Smooth muscle cell of the brain vasculature (primary cell): ENCODE measurements at regions not wholly inside any gene's neighbourhood (a gene's known extent, or its start where the extent isn't known, plus 50 kb on each side); places are given as distances from the start of the nearest gene placed in this dataset.
"Not testable (repeated sequence)": the region's sequence is repeated elsewhere in the genome, so short reads cannot be mapped to it uniquely, and the experiment has no call there.

Experiments
- DNase-seq: peaks from one replicate; pipeline ENCODE4 v3.0.0-alpha.2; 2012; ENCODE audit warnings: low read depth, low spot score

DNA sequence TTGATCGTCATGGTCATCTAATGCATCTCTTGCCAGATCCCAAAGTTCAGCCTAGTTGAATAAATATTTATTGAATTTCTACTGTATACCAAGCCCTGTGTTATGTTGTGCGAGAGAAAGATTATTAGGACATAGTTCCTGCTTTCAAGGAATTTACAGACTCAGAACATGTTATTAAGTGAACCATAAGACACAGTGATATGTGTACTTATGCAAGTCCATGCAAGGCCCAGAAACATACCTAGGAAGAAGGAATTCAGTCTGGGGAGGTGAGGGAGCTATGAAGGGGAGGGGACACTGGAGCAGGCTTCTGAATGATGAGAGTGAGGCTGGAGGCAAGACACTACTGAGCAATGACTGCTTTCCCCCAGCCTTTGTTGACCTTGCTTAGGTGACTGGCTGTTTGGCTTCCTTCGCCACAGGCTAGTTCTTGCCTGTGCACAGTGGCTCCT, 81.4 kb downstream of the ACAA2 start:
- no peak for DNase-seq

DNA sequence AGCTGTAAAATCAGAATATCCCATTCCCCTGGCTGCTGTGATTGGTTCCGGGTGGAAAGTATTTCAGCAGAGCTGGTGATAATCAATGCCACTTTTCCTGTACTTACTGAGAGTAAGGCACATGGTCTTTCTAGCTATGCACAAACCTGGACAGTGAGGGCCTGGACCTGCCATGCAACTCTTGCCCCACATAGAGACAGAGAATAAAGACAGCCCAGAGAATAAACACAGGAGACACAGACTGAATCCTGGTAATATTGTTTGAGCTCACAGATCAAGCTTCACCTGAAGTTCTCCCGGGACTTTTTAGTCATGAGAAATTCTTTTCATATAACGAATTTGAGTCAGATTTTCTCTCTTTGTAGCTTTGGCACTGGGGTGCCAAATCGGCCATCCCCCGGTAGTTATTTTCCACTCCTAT, 81.9 kb downstream of the ACAA2 start:
- DNase-seq: no peak

DNA sequence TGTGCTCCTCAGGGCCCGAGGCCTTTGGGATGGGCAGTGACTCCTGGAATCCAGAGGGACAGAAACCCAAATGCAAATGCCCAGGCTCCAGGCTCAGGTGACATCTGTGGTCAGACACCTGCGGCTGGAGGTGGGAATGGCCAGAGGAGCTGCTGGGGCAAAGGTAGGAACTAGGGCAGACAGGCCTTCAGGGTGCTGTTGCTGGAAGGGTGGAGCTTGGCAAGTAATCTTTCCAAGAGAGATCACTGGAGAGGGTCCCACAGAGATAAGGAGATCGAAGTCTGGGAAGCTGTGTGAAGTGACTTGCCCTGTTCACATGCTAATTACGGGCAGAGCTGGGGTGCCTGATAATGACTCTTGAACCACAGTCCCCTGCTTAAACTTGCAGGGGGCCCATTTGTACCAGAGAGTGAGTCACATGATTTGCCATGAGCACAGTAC, 82.4 kb downstream of the ACAA2 start:
- no peak for DNase-seq

DNA sequence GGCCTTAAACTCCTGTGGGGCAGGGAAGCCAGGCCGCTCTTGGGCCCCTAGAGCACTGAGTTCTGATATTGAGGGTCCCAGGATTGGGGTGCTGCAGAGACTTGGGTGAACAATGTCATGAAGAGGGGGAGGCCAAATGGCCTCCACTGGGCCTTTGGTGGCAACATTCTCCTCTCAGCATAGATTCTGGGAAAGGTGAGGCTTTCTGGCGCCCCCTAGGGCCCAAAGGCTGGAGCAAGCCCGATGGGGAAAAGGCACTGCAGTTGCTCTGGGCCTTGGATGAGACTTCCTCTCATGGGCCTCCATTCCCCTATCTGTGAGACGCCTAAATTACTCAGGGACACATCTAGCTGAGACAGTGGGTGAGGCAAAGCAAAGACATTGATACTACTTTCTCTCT, 84.8 kb downstream of the ACAA2 start:
- no peak for DNase-seq

DNA sequence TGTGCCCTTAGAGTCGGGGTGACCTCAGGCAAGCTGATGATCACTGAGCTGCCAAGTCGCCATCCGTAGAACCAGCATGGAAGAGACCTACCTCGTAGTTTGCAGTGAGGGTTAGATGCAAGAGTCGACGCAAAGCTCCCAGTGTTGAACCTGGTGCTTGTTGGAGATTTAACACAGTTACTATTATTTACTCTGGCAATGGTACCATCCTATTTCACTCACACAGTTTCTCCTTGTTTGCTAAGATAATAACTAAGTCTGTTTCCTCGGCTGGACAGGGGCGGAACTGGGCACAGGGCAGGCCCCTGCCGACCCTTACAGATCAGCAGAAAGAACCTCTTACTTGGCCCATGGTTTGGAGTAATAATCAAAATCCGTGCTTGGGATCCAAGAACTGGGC, 85.5 kb downstream of the ACAA2 start:
- no peak for DNase-seq

DNA sequence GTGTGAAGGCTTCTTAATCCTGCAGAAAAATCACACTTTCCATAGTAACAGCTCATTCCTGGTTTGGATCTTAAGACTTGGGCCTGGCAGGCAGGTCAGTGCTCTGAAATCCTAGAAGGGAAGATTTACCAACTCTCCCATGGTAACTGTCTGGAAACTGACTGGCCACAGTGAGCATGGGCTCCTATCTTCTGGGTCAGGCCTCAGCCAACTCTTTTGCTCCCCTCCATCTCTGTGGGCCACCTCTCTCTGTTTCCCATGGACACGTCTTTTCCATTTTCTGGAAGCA, 86.7 kb downstream of the ACAA2 start:
- no peak for DNase-seq

DNA sequence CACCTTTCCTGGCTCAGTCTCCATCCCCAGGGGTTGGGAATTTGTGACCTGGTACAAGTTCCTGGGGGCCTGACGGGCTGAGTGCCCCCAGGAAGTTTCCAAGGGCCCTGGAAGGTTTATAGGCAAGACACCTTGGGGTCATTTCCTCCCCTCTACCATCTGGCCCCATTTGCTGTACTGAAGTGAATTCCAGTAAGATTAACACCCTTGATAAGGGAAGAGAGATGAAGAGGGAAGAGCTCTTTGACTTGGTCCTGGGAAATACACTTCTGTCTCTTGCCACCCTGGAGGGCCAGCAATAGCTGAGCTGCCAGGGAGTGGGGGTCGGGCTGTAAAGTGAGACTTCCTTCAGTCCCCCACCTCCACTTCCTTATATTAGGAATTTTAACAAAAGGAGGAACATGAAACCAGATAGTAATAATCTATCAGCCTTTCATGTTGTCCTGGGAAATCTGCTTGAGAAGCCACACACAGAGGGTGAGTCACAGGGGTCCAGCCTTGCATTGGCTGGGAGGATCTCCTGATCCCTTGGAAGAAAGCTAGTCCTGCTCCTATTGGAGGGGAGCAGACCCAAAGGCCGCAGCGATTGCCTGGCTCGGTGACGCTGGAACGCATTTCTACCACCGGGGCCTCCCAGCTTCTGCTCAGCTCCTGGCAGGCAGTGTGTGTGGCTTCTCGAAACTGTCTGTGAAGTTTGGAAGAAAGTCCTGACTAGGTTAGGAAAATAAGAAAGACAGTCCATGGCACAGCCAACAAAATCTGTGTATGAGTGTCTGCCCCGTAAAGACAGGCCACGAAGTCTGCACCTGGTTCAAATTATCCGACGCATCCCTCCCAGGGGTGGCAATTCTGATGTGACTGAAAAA, 87.3 kb downstream of the ACAA2 start:
- peak; percentile 90 for DNase-seq

DNA sequence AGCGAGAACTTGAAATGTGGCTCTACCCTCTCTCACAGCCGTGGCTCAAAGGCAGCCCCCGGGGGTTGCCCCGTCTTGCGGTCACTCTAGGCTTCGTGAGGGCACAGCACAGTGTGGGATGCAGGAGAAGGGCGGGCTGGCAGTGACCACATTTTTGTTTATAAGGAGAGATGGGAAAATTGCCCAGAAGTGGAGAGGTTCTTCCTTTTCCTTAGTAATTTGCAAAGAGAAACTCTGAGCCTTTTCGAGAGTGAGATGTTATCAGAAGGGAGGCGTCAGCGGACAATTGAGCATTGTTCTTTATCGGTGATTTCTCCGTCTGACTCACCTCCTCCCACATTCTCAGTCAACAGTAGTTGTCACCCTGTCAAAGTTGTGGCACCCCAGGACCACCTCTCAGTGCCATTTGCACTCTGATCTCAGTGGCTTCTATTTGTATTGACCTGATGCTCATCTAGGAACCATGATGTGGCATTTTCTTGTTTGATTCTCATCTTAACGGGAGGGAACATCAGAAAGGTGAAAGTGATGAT, 89.6 kb downstream of the ACAA2 start:
- no peak for DNase-seq

DNA sequence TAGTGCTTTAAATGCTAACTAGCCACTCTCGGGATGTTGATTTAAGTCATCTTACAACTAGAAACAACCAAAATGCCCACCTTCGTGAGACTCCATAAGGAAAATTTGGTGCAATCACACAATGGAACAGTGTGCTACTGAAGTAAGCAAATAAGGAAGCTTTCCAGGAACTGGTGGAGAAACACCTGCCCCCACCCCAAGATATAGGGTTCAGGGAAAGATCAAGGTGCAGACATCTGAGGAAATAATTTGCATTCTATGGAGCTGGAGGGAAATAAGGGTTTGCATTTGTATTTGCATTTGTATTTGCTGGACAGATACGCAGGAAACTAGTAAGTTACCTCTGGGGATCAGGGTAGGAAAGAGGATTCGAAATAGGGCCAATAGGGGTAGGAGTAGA, 90.9 kb downstream of the ACAA2 start:
- no peak for DNase-seq

DNA sequence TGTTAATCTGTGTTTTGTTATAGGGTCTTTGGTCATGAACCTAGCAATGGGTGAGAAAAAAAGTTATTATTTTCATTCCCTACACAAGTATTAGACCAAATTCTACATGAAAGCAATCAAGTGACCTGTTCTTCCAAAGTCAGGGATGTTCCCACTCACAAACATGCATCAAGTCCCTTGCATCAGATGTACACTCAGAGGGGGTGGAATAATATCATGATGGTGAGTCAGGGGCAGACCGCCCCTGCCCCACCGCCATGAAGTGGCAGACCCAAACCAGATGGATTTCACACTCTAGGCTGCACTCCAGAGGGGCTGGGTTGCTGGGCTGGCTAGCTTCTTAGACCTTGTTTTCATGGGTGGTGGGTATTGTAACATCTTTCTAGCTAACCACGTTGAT, 91.4 kb downstream of the ACAA2 start:
- no peak for DNase-seq

DNA sequence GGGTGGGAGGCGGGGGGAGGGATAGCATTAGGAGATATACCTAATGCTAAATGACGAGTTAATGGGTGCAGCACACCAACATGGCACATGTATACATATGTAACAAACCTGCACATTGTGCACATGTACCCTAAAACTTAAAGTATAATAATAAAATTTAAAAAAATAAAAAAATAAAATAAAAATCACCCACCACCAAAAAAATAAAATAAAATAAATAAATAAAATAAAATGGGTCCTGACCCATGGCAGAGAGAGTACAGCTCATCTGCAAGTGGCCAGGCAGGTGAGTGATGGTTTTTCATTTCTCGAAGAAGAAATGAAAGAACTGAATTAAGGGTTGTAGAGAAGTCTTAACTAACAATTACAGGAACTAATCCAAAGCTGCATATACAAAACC, 92.4 kb downstream of the ACAA2 start:
- not testable (repeated sequence) for DNase-seq

DNA sequence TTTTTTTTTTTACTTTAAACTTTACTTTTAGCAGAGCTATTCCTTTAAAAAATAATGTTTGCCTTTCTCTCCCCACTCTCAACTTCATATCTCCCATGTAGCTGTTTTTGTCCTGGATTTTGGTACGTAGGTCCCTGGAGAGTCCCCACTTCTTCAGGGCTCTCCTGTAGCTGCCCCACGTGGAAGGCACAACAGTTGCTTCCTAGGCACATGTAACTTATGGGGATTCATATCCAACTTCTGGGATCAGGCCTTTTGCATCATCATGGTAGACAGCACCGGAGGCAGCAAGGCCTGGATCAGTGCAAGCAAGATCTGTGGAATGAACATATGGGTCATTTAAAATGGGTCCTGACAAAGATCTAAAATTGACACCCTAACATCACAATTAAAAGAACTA, 95.7 kb downstream of the ACAA2 start:
- DNase-seq: no peak

DNA sequence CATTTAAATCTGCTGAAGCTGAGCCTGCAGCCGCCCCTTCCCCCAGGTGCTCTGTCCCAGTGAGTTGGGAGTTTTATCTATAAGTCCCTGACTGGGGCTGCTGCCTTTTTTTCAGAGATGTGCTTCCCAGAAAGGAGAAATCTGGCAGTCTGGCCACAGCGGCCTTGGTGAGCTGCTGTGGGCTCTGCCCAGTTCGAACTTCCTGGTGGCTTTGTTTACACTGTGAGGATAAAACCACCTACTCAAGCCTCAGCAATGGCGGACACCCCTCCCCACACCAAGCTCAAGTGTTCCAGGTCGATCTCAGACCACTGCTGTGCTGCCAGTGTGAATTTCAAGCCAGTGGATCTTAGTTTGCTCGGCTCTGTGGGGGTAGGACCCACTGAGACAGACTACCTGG, 97.3 kb downstream of the ACAA2 start:
- DNase-seq: no peak

DNA sequence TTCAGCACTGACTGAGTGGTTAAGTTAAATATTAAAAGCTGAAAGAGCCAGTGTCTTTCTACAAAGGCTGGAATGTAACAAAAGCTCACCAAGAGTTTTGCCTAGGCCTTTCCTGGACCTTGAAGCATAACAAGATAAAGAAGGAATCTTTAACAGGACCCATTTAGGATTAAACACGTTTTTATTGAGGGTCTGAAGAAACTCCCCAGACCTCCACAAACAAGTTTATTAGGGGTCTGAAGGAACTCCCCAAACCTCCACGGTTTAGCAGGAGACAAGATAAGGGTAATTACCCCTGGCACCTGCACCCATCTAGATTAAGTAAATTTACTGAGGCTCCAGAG, 104.0 kb downstream of the ACAA2 start:
- DNase-seq: no peak

DNA sequence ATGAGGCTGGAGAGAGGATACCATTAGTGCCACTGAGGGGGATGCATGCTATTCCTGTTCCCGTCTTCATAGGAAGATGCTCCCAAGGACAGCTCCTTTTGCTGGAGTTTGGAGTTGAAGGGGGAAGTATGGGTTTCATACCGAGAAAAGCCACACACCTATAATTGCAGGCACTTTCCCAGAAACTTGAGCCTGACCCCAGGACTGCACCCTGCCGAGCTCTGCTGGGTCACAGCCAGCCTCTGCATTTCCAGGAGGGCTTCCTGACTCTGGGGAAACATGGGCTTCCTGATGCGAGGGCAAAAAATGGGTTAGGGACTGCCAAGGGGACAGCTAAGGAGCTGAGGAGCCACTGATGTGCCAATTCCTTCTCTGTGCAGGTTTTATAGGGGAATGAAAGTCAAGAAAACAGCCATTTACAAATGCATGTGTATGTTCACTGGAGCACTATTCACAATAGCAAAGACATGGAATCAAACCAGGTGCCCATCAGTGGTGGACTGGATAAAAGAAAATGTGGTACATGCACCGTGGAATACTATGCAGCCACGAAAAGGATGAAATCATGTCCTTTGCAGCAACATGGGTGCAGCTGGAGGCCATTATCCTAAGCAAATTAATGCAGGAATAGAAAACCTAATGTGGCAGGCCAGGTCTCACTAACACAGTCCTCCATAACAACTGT, 104.5 kb downstream of the ACAA2 start:
- no peak for DNase-seq

DNA sequence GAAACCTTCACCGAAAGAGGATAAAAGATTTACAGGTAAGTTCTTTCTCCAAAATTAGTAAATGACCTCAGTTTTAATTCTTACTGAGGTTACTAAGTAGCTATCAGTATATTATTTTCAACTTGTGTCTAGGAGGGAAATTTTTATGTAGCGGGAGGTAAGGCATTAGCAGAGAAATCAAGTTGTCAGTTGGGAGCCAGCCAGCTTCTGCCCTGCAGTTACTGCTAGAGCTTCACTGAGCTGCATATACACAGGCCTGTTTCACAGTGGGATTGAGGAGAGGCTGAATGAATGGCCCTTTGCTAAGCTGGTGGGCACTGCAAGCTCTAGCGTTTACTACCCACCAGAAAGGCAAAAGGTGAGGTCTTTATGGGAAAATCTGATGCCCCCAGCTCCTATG, 105.7 kb downstream of the ACAA2 start:
- DNase-seq: no peak

DNA sequence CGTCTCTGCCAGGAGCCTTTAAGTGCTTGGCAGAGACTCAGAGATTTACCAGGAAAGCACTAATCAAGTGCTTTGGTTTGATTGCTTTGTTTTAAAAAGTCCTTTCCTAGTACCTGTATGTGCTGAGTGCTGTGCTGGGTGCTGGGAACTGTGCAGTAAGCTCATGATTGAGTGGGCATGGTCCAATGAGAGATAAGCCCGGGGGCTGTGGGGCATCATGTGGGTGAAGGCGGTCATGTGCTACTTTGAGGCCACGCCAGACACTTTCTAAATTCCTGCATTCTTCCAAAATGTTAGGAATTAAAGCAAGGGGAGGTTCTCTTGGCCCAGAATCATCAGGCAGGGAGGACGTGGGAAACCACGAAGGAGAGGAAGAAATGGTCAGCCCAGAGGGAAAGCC, 109.0 kb downstream of the ACAA2 start:
- no peak for DNase-seq

DNA sequence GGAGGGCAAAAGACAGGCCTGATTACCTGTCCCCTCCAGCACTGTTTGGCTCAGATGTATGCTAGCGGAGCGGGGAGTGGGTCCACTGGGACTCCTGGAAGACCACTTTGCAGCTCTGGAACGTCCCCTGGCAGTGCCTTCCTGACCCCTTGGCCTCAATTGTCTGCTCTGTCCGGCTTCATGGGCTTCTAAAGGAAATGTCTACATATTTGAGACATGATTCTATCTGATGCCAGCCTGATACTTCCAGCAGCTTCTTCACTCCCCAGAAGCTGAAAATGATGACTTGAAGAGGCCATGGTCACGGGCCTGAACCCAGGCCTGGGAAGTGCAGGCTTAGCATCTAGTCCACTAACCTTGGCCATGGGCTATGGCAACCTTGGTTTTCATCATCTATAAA, 112.1 kb downstream of the ACAA2 start:
- no peak for DNase-seq

DNA sequence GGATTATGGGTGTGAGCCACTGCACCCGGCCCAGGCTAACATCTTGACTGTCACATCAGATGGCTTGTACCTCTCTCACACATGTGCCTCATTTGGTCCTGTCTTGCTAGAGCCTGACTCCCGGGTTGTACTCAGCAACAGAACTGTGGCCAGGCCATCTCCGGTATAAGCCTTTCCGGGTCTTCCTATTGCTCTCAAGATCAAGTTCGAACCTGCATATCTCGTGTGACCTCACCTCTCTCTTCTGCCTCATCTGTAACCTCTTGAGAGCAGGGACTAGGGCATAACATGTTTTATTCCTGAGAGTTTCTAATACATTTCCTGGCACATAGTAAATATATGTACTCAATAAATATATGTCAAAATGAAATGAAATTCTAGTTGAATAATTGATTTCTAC, 114.0 kb downstream of the ACAA2 start:
- DNase-seq: no peak

DNA sequence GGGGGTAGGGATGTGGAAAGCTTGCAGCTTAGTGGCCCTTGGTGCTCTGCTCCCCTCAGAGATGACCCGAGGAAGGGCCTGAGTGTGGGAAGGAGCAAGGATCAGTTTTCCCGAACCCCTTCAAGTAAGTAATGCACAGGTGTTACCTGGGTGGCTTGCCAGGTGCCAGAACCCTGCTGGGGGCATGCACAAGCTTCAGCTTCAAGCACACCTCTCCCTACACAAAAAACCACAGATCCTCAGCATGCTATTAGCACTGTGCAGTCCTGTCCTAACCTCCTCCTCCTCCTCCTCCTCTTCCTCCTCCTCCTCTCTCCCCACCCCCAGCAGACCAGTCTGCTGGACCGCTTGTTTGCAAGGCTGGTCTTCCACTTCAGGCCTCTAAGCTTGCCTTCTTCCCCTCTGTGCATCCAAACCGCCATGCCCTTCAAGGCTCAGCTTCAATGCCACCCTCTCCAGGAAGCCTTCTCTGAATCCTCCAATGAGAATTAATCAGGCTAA, 114.8 kb downstream of the ACAA2 start:
- no peak for DNase-seq

DNA sequence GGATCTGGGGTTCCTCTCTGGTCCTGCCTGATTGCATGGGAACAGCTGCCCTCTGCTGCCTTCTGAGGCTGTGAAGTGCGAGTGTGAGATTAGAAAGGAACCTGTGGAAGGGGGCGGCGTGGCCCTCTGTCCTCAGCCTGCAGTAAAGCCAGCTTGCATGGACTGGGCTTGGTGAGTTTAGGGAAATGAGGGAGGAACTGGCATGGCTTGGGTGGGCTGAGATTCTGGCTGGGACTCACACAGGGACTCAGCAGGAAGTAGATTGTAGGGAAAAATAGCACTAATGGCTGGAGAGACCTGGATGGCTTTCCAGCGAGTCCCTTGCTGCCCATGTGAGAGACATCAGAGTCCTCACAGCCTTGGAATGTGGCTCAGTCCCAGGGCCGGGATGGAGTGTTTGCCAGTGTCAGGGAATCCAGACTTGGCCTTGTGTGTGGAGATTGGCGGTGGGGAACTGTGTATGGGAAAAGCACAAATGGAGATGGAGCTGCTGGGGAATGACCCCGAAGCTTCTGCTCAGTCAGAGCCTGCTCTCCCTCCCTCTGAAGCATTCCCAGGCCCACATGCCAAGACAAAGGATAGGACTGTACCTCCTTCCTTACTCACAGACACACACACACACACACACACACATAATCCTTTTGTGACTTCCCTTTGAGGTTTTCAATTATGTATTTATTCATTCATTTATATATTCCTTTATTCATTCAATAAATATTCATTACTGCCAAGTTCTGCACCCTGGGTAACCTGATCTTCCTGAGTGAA, 115.4 kb downstream of the ACAA2 start:
- no peak for DNase-seq

DNA sequence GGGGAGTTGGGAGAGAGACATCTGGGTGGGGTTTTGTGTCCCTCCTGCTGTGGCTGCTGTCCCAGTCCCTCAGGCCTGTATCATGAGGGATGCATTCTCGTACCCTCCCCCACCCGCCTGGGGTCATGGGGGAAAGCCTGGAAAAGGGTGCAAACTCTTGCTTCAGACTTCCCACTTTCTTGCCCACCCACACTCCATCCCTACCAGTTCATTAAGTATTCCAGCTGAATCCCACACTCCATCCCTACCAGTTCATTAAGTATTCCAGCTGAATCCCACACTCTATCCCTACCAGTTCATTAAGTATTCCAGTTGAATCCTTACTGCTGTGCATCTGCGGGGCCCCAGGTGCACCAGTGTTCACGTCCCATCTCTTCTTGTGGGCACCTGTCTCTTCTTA, 116.3 kb downstream of the ACAA2 start:
- no peak for DNase-seq
